Adrenal gland (tissue), 9 donors: ENCODE measurements at regions not wholly inside any gene's neighbourhood (a gene's known extent, or its start where the extent isn't known, plus 50 kb on each side); places are given as distances from the start of the nearest gene placed in this dataset.

ENCODE experiments used
- DNase-seq, 7 donors: peaks; one replicate each; pipeline ENCODE4 v3.0.0-alpha.2; 2019 to 2020
- H3K27ac ChIP-seq, 5 donors: fragments of 200-600 bp; sonication (generic) in 4 of 5; 1 replicate in 3 of 5; 2 replicates in 2 of 5; pipeline versions ENCODE4 v1.5.1 to v1.8.0; 2016 to 2020; ENCODE audit warnings: mild to moderate bottlenecking in 1 of 5
- H3K27me3 ChIP-seq: fragments of 200-600 bp; 2 replicates; pipeline ENCODE4 v1.8.0; 2021
- H3K36me3 ChIP-seq, 2 donors: fragments of 200-600 bp; replicated peaks in 1 of 2; 1 replicate in 1 of 2; 2 replicates in 1 of 2; pipeline versions ENCODE4 v1.5.1 to v1.8.0; 2018 to 2022
- H3K4me1 ChIP-seq, 2 donors: fragments of 200-600 bp; replicated peaks in 1 of 2; 1 replicate in 1 of 2; 2 replicates in 1 of 2; pipeline versions ENCODE4 v1.5.1 to v1.8.0; 2018 to 2021
- H3K4me3 ChIP-seq, 4 donors: fragments of 200-600 bp; sonication (generic) in 3 of 4; one replicate each; pipeline ENCODE4 v1.5.1; 2016 to 2018
- H3K9me3 ChIP-seq, 3 donors: fragments of 200-600 bp; sonication (generic) in 1 of 3; replicated peaks in 1 of 3; 1 replicate in 2 of 3; 2 replicates in 1 of 3; pipeline versions ENCODE4 v1.5.1 to v1.8.0; 2016 to 2021
- POLR2A ChIP-seq, 2 donors: fragments of 450-650 bp; IDR thresholded peaks; one replicate each; pipeline ENCODE4 v1.6.1; 2017; ENCODE audit warnings: antibody characterized with exemption in 2 of 2, mild to moderate bottlenecking in 2 of 2, moderate library complexity in 1 of 2
- WGBS, 4 donors: extraction: QIAGEN DNeasy Blood & Tissue Kit in 2 of 4; methylation state at CpG; one replicate each; pipeline versions ENCODE4 v1.1.5 to v1.1.7; 2013 to 2017; 5-methylcytosine and 5-hydroxymethylcytosine counted together
- intact Hi-C, 2 donors: fragments of 100-400 bp; cut with DNase I; formaldehyde crosslinking; loops; one replicate each; pipeline versions ENCODE4 v1.14.1 to v1.15.0; 2022 to 2023
- TF ChIP-seq, protein P1 (sequence below), 6 experiments: fragments of 450-650 bp in 4 of 6; fragments of 200-600 bp in 2 of 6; sonication (generic) in 1 of 6; IDR thresholded peaks; 1 replicate in 5 of 6; 2 replicates in 1 of 6; pipeline versions ENCODE4 v1.5.1 to v1.8.0; 2016 to 2021; ENCODE audit warnings: antibody characterized with exemption in 6 of 6, mild to moderate bottlenecking in 2 of 6, moderate library complexity in 1 of 6
- donor health status: healthy with polysubstance abuse.
- donor health status: Bipolar disorder and iron deficiency.
- donor health status: DM: yes; HTN: yes; CAD: no.
- donor health status: DM: no; HTN: no; CAD: no.
- donor health status: DM: no; HTN: no; CAD: no.

DNA sequence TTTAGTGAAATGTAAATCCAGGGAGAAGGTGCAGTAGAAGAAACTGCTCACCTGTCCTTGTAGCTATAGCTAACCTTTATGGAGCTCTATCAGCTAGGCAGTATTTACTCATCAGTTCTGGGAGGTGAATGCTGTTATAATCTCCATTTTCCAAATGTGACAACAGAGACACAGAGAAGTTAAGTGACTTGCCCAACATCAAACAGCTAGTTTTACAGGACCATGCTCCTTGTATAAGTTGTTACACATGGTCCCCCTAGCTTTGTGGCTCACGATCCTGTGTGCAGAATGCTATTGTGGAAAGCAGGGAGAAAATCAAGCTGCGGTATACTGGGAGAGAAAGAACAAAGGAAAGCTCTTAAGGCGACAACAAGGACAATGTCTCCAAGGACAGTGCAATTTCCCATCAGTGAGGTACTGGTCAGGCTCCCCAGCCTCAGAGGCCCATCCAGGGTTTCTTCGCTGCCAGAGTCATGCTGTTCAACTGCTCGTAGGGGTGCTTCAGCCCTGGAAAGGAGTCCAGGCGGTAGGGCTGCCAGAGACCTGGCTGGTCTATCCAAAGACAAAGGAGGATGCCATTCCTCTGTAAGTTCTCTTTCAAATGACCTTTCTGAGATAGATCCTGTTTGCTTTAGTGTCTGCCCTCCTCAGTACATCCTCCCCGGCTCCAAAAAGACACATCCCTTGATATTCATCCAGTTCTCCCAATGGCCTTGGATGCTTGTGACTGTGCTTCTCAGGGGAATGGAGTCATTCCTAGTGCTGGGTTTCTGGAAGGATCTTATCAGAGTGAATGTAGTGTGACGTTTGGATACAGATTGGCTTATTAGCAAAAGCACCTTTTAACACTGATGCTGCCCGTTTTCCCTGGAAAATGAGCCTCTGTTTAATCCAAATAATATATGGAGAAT, 95.5 kb downstream of the ARF6 start:
- H3K27me3 ChIP-seq, result no peaks in the 10 kb centered on the region
- H3K4me3 ChIP-seq, result no peak overlapping the region
- intact Hi-C loops, result no loop called here
- 60 to 65% (median 60%) methylated on average over 8 to 9 of the region's 9 CpGs for WGBS, 4 donors
- H3K9me3 ChIP-seq, result no peaks in the 10 kb centered on the region
- peak overlapping the region; percentile 1 to 78 (median 45) for H3K27ac ChIP-seq
- peaks cover 9 to 17% of the 10 kb centered on the region in 2 donors for H3K4me1 ChIP-seq
- no peaks in the 10 kb centered on the region for H3K36me3 ChIP-seq
- DNase-seq, result peak in 4 of 7 donors; percentile 39 to 67 (median 55)
- TF ChIP-seq POLR2A (IDR thresholded peaks at IDR 0.05), result peak in 1 of 2 donors; percentile 10
- TF ChIP-seq, protein P1, sequence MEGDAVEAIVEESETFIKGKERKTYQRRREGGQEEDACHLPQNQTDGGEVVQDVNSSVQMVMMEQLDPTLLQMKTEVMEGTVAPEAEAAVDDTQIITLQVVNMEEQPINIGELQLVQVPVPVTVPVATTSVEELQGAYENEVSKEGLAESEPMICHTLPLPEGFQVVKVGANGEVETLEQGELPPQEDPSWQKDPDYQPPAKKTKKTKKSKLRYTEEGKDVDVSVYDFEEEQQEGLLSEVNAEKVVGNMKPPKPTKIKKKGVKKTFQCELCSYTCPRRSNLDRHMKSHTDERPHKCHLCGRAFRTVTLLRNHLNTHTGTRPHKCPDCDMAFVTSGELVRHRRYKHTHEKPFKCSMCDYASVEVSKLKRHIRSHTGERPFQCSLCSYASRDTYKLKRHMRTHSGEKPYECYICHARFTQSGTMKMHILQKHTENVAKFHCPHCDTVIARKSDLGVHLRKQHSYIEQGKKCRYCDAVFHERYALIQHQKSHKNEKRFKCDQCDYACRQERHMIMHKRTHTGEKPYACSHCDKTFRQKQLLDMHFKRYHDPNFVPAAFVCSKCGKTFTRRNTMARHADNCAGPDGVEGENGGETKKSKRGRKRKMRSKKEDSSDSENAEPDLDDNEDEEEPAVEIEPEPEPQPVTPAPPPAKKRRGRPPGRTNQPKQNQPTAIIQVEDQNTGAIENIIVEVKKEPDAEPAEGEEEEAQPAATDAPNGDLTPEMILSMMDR (IDR thresholded peaks at IDR 0.05), result no peak

DNA sequence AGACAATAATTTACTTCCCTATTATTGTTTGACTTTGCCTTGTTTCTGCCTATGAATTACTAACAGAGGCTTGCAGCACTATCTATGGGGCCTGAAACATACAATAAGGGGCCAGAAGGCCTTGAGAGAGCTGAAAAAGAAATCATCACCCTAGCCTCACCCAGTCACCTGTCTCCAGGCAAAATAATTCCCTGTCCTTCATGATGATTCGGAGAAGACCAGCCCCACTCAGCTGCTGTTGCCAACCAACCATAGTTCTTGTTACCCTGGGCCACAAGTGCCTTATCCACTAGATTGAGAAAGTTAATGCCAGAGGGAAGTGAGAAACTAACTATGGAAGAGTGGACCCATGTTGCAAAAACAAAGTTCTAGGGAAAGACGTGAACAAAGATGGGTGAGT, 97.1 kb downstream of the ARF6 start:
- Histone ChIP-seq H3K4me3 (no peak overlapping the region), H3K36me3 (no peaks in the 10 kb centered on the region), H3K27ac (peak overlapping the region in 2 of 5 donors; percentile 32 to 76), H3K27me3 (no peaks in the 10 kb centered on the region), H3K4me1 (peaks cover 10 to 21% of the 10 kb centered on the region in 2 donors), H3K9me3 (no peaks in the 10 kb centered on the region)
- intact Hi-C loops, result no loop called here
- WGBS, 4 donors, result 72 to 80% (median 78%) methylated on average over 2 of the region's 2 CpGs
- TF ChIP-seq POLR2A (IDR thresholded peaks at IDR 0.05), result no peak
- TF ChIP-seq, protein P1 (IDR thresholded peaks at IDR 0.05), result no peak
- peak in 1 of 7 donors; percentile 37 for DNase-seq

DNA sequence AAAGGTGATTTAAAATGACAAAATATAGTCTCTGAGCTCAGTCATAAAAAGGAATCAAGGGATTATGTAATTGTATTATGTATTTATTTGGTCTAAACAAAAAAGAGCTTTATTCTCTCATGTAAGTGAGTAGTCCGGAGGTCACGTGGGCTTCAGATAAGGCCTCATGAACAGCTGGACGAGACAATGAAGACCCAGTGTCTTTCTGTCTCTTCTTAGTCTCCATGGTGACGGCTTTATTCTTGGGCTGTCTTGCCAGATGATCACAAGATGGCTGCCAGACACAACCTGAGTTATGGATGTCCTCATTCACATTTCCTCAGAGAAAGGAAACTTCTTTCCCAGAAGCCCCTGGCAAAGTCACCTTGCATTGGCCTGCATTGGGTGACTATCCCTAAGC, 98.6 kb downstream of the ARF6 start:
- TF ChIP-seq, protein P1 (IDR thresholded peaks at IDR 0.05), result no peak
- TF ChIP-seq POLR2A (IDR thresholded peaks at IDR 0.05), result no peak
- Histone ChIP-seq H3K4me3 (no peak overlapping the region), H3K4me1 (peaks cover 10 to 21% of the 10 kb centered on the region in 2 donors), H3K36me3 (no peaks in the 10 kb centered on the region), H3K27ac (no peak overlapping the region), H3K9me3 (no peaks in the 10 kb centered on the region), H3K27me3 (no peaks in the 10 kb centered on the region)
- intact Hi-C loops, result no loop called here
- WGBS, 4 donors, result 82 to 89% (median 83%) methylated on average over 4 of the region's 4 CpGs
- DNase-seq, result peak in 1 of 7 donors; percentile 37

DNA sequence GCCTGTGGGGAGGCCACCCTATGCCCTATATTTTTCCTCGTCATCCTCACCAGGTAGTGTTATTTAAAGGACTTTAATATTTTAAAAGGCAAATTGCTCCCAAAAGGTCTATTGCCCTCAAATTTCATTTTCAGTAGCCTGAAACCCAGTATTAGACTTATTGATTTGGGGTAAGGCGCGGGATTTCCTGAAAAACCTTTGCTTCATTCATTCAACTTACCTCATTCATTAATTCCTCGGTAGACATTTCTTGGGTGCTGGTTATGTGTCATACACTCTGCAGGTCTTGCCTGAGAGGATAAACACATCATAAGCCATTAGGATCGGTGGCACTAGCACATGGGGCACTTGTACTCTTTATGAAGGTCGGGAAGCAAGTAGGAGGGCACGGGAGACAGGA, 99.2 kb downstream of the ARF6 start:
- no peak for TF ChIP-seq POLR2A (IDR thresholded peaks at IDR 0.05)
- TF ChIP-seq, protein P1 (IDR thresholded peaks at IDR 0.05), result no peak
- H3K27me3 ChIP-seq, result no peaks in the 10 kb centered on the region
- intact Hi-C loops, result no loop called here
- H3K9me3 ChIP-seq, result no peaks in the 10 kb centered on the region
- H3K27ac ChIP-seq, result peak overlapping the region in 4 of 5 donors; percentile 49 to 82 (median 76)
- WGBS, 4 donors, result 91 to 94% (median 93%) methylated on average over 7 of the region's 7 CpGs
- peaks cover 10 to 21% of the 10 kb centered on the region in 2 donors for H3K4me1 ChIP-seq
- no peaks in the 10 kb centered on the region for H3K36me3 ChIP-seq
- DNase-seq, result peak in 1 of 7 donors; percentile 39
- H3K4me3 ChIP-seq, result no peak overlapping the region
